UCSD-AML1 (cell line): ENCODE measurements at regions not wholly inside any gene's neighbourhood (a gene's known extent, or its start where the extent isn't known, plus 50 kb on each side); places are given as distances from the start of the nearest gene placed in this dataset.

Experiments used
- DNase-seq: peaks from one replicate; lab custom pipeline; 2025; ENCODE audit not compliant: unreplicated experiment; lab: John Stamatoyannopoulos, UW

GRCh38 chr3:153313302-153313965, 151.4 kb downstream of the RAP2B start:
- DNase-seq, result no peak

DNA sequence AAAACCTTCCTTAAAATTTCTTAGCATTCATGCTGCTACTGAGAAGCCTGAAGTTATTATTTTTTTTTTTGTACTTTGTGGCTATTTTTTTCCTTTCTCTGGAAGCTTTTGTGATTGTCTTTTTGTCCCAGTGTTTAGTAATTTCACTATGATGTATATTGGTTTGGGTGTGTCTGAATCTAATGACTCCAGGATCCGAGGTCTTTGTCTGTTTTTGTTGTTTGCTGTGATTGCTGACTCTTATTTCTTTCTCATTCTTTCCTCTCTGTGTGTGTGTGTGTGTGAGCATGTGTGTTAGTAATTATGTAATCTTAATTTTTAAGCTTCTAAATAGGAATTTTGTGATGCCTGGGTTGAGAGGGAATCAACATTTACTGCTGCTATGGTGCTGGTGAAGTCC, 152.0 kb downstream of the RAP2B start:
- no peak for DNase-seq

- DNase-seq, result no peak
Observed at GRCh38 chr3:153315781-153316180, 153.8 kb downstream of the RAP2B start.

GRCh38 chr3:153319705-153320554, 157.9 kb downstream of the RAP2B start:
- DNase-seq, result no peak

GRCh38 chr3:153320585-153321128, 158.6 kb downstream of the RAP2B start:
- DNase-seq, result no peak

DNA sequence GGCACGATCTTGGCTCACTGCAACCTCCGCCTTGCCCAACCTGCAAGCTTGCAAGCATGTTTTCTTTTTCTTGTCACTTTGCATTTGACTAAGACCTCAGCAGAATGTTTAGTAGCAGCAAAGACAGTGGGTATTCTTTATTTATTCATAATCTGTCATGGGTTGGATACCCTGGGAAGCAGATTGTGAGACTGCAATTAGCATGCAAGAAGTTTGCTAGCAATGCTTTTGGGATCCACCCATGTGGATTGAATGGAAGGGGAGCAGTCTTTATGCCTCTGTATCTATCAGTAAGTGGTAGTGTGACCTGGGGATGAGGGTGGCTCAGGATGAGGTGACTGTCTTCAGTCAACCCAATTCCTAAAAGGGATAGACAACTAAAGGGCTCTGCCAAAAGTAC, 166.7 kb downstream of the RAP2B start:
- DNase-seq, result no peak

DNA sequence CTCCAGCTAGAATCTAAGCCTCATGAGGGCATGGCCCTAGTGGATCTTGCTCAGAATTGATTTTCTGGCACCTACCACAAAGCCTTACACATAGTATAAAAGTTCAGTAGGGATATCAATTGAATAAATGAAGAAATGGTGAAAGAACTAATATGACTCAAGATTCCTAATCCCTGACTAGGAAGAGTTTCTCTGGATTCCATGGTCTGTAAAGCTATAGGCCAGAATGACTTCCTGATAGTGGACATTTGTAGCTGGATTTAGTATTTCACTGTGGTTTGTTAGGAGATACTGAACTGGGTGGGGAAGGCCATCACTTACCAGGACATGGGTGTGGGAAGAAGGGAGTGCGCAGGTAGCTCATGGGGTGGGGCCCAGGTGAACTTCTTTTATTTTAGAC, 168.9 kb downstream of the RAP2B start:
- no peak for DNase-seq

GRCh38 chr3:153331676-153332075, 169.7 kb downstream of the RAP2B start:
- no peak for DNase-seq

GRCh38 chr3:153334558-153334957, 172.5 kb downstream of the RAP2B start:
- no peak for DNase-seq

DNA sequence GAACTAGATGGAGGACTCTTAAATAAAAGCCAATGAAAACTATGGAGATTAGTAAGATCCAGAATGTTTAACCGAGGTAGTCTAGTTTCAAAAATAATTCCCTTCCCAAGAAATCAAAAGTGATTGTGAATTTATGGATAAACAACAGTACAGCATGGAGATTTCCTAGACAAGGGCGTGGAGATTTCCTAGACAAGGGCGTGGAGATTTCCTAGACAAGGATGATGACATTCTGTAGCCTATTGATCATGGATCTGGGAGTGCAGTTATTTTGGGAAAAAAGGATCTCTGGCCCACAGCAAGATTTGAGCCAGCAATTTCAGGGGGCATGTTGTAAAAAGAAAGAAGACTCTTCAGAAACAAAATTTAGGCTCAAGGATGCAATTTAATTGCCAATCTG, 175.3 kb downstream of the RAP2B start:
- no peak for DNase-seq

- no peak for DNase-seq
Observed at GRCh38 chr3:153338487-153338886, 176.5 kb downstream of the RAP2B start.

DNA sequence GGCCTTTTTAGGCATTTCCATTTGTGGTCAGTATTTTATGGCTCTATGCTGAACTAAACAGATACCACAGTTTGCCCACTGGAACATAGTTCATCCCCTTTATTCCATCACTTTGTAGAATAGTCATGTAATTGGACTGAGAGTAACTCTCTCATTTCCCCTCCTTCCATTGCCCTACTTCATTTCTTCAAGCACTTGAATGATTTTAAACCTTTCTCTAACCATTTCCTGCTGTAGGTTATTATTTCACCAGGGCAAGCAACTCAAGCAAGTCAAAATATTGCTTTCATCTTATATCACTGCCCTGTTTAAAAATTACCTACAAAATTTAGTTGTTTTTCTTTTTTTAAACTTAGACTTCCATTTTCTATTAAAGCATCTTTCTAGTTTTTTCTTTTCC, 177.0 kb downstream of the RAP2B start:
- DNase-seq, result no peak

GRCh38 chr3:153343988-153344782, 182.2 kb downstream of the RAP2B start:
- no peak for DNase-seq

DNA sequence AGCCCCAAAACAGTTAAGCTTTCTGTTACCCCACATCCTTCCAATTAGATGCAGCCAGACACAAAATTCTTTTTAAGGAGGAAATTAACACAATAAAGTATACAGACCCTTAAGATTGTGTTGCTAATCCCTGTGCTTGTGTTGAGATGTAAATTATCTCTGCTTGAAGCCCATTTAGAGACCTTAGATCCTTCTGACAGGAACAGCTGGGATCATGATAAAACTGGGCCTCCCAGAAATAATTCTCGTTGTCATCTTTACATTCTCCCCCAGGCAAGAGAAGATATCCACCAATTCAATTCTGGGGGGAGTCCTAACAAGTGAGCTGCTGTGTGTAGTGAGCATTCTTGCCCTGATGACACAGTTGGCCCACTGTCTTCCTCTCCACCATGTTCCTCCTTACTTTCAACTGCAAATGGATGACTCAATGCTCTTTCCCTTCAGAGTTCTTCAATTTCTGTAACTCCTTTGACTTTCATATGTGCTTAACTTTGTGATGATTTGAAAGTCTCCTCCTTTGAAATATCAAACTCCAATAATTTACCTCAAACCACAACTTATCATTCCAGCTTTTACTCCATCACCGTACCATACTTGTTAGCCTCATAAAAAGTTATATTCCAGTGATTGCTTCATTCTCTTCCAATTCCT, 186.6 kb downstream of the RAP2B start:
- DNase-seq, result no peak

DNA sequence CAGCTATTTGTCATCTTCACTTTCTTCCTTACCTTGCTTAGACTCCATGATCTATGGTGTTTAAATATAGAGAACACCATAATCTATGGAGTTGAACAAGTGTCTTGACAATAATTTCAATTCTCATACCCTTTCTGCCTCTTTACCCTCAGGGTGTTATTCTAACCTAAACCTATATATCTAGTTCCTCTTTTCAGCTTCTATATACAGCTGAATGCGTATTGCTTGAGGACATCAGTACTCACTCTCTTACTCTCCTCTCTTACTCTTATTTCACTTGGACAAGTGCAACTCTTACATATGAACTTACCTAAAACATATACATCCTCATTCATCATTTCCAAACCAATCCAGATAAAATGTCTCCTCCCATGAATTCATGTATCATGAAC, 187.1 kb downstream of the RAP2B start:
- no peak for DNase-seq

GRCh38 chr3:153350420-153350819, 188.4 kb downstream of the RAP2B start:
- no peak for DNase-seq

GRCh38 chr3:153354641-153355040, 192.6 kb downstream of the RAP2B start:
- DNase-seq, result no peak

DNA sequence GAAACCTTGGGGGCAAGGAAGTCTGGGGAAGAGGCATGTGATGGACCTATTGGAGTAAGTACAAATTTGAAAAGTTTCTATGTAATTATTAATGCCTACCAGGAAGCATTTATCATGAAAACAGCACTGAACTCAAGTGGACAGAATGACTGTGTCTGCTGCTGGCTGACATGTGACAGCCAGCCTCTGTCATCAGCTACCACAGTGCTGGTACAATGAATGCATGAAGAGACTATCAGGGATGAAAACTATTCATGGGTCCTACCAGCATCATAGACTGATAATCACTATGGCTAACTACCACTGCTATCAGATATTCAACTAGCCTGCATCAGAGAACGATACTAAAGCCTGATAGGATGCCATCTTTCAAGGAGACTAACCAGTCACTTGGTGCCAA, 193.5 kb downstream of the RAP2B start:
- DNase-seq, result no peak

DNA sequence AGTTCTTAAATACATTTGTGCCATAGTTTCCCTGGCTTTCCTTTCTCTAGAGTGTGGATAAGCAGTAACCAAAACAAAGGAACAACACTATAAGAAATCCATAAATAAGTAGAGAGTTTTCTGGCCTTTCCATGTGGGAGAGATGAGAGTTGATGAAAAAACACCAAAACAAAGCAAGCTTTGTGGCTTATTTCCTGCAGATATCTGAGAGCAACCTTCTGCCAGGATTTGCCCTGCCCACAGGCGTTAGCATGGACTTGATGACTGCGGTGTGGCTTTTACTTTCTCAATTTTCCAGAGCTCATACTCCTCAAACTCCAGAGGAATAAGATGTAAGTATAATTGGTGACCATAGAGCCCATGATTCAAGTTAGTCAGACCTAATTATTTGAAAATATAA, 194.9 kb downstream of the RAP2B start:
- no peak for DNase-seq

GRCh38 chr3:153357436-153357835, 195.4 kb downstream of the RAP2B start:
- DNase-seq, result no peak
